Erythroblast (primary cell): ENCODE measurements at regions not wholly inside any gene's neighbourhood (a gene's known extent, or its start where the extent isn't known, plus 50 kb on each side); places are given as distances from the start of the nearest gene placed in this dataset.
"Not testable (repeated sequence)": the region's sequence is repeated elsewhere in the genome, so short reads cannot be mapped to it uniquely, and the experiment has no call there.

Source experiments
- GATA1 ChIP-seq: IDR thresholded peaks from 2 replicates; pipeline ENCODE4 v1.6.1; 2011; ENCODE audit warnings: low read depth, mild to moderate bottlenecking, control low read depth, low read length, moderate library complexity
- POLR2A ChIP-seq: IDR thresholded peaks from 2 replicates; pipeline ENCODE4 v1.6.1; 2011; ENCODE audit warnings: mild to moderate bottlenecking, low read length

DNA sequence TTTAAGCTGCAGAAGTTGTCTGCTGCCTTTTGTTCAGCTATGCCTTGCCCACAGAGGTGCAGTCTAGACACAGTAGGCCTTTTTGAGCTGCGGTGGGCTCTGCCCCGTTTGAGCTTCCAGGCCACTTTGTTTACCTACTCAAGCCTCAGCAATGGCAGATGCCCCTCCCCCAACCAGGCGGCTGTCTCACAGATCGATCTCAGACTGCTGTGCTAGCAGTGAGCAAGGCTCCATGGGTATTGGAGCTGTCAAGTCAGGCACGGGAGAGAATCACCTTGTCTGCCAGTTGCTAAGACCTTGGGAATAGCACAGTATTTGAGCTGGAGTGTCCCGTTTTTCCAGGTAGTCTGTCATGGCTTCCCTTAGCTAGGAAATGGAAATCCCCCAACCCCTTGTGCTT is 587.8 kb upstream of the CLINT1 start:
- not testable (repeated sequence) for TF ChIP-seq POLR2A, GATA1
